Liver (tissue), 8 donors: ENCODE measurements at regions not wholly inside any gene's neighbourhood (a gene's known extent, or its start where the extent isn't known, plus 50 kb on each side); places are given as distances from the start of the nearest gene placed in this dataset.

Source experiments
- DNase-seq: peaks from one replicate; pipeline ENCODE4 v3.0.0-alpha.2; 2017; ENCODE audit warnings: low spot score
- H3K27ac ChIP-seq, 2 donors: one replicate each; pipeline ENCODE4 v1.7.0; 2013; ENCODE audit warnings: inconsistent platforms in 2 of 2, low read length in 2 of 2, control low read depth in 1 of 2, low read depth in 1 of 2, mild to moderate bottlenecking in 1 of 2
- H3K27me3 ChIP-seq, 4 donors: one replicate each; pipeline versions ENCODE4 v1.6.1 to v1.7.0; 2013; ENCODE audit warnings: low read length in 3 of 4, inconsistent platforms in 1 of 4, mild to moderate bottlenecking in 1 of 4, moderate library complexity in 1 of 4; ENCODE audit not compliant: control insufficient read depth in 4 of 4, insufficient read depth in 4 of 4
- H3K36me3 ChIP-seq, 4 donors: one replicate each; pipeline versions ENCODE4 v1.6.1 to v1.7.0; 2013; ENCODE audit warnings: low read length in 3 of 4, mild to moderate bottlenecking in 3 of 4, low read depth in 1 of 4, moderate library complexity in 1 of 4; ENCODE audit not compliant: control insufficient read depth in 4 of 4, insufficient read depth in 3 of 4
- H3K4me1 ChIP-seq, 4 donors: one replicate each; pipeline versions ENCODE4 v1.6.1 to v1.7.0; 2013; ENCODE audit warnings: low read length in 3 of 4, mild to moderate bottlenecking in 3 of 4, moderate library complexity in 1 of 4; ENCODE audit not compliant: control insufficient read depth in 4 of 4, insufficient read depth in 4 of 4
- H3K4me3 ChIP-seq, 3 donors: one replicate each; pipeline versions ENCODE4 v1.6.1 to v1.7.0; 2013; ENCODE audit warnings: low read length in 3 of 3, control low read depth in 1 of 3, low read depth in 1 of 3, mild to moderate bottlenecking in 1 of 3
- H3K9ac ChIP-seq, 2 donors: one replicate each; pipeline ENCODE4 v1.7.0; 2013; ENCODE audit warnings: low read length in 2 of 2, mild to moderate bottlenecking in 2 of 2, moderate library complexity in 2 of 2, control low read depth in 1 of 2, low read depth in 1 of 2
- H3K9me3 ChIP-seq, 4 donors: one replicate each; pipeline versions ENCODE4 v1.6.1 to v1.7.0; 2013; ENCODE audit warnings: low read length in 3 of 4; ENCODE audit not compliant: control insufficient read depth in 4 of 4
- EGR1 ChIP-seq, 2 donors: IDR thresholded peaks; 2 replicates each; pipeline ENCODE4 v1.6.1; 2016 to 2018; ENCODE audit warnings: antibody characterized with exemption in 2 of 2, low read depth in 2 of 2
- FOXA2 ChIP-seq: IDR thresholded peaks from 2 replicates; pipeline ENCODE4 v1.6.1; 2016; ENCODE audit warnings: antibody characterized with exemption
- GABPA ChIP-seq, 2 donors: IDR thresholded peaks in 1 of 2; conservative IDR thresholded peaks in 1 of 2; 2 replicates each; pipeline ENCODE4 v1.6.1; 2016; ENCODE audit warnings: antibody characterized with exemption in 2 of 2, mild to moderate bottlenecking in 1 of 2, moderate library complexity in 1 of 2
- HNF4A ChIP-seq, 2 donors: conservative IDR thresholded peaks; 2 replicates each; pipeline ENCODE4 v1.6.1; 2016; ENCODE audit warnings: antibody characterized with exemption in 2 of 2, mild to moderate bottlenecking in 2 of 2
- HNF4G ChIP-seq: IDR thresholded peaks from 2 replicates; pipeline ENCODE4 v1.6.1; 2016; ENCODE audit warnings: antibody characterized with exemption
- JUND ChIP-seq, 2 donors: IDR thresholded peaks; 2 replicates each; pipeline ENCODE4 v1.6.1; 2016; ENCODE audit warnings: antibody characterized with exemption in 2 of 2
- RAD21 ChIP-seq, 2 donors: IDR thresholded peaks; 2 replicates each; pipeline ENCODE4 v1.6.1; 2016; ENCODE audit warnings: antibody characterized with exemption in 2 of 2, mild to moderate bottlenecking in 2 of 2
- SP1 ChIP-seq: IDR thresholded peaks from 2 replicates; pipeline ENCODE4 v1.6.1; 2018; ENCODE audit warnings: antibody characterized with exemption, mild to moderate bottlenecking
- TAF1 ChIP-seq: conservative IDR thresholded peaks from 2 replicates; pipeline ENCODE4 v1.6.1; 2016; ENCODE audit warnings: antibody characterized with exemption, mild to moderate bottlenecking
- WGBS: extraction: QIAGEN DNeasy Blood & Tissue Kit; methylation state at CpG from one replicate; pipeline ENCODE4 v1.1.7; 2013; 5-methylcytosine and 5-hydroxymethylcytosine counted together
- TF ChIP-seq, protein P1 (sequence below): fragments of 150-350 bp; IDR thresholded peaks from 2 replicates; pipeline ENCODE4 v1.5.1; 2017; ENCODE audit warnings: improper control_type of control experiment, low read depth, low read length; ENCODE audit not compliant: missing input control
- TF ChIP-seq, protein P2 (sequence below): IDR thresholded peaks from 2 replicates; pipeline ENCODE4 v1.6.1; 2016; ENCODE audit warnings: antibody characterized with exemption, mild to moderate bottlenecking
- TF ChIP-seq, protein P3 (sequence below): IDR thresholded peaks from 2 replicates; pipeline ENCODE4 v1.6.1; 2016; ENCODE audit warnings: antibody characterized with exemption
- donor health status: healthy.
- donor health status: healthy.
- donor health status: healthy.
- donor health status: healthy.
- donor health status: healthy.

- Histone ChIP-seq H3K27me3 (peaks cover 0 to 7% (median 3%) of the 10 kb centered on the region in 4 donors), H3K4me3 (no peak overlapping the region)
Measured at GRCh38 chr1:2948001-2948750, 73.1 kb upstream of the ACTRT2 start.

GRCh38 chr1:2948751-2949680 is 72.3 kb upstream of the ACTRT2 start:
- Histone ChIP-seq H3K9ac (no peak overlapping the region), H3K9me3 (peaks cover 0 to 2% (median under 1%) of the 10 kb centered on the region in 4 donors), H3K27me3 (peaks cover 0 to 6% (median 3%) of the 10 kb centered on the region in 4 donors), H3K36me3 (no peaks in the 10 kb centered on the region), H3K27ac (no peak overlapping the region), H3K4me1 (no peaks in the 10 kb centered on the region), H3K4me3 (no peak overlapping the region)
- 85% methylated on average over 26 of the region's 31 CpGs for WGBS
- no peak for DNase-seq
- TF ChIP-seq JUND (IDR thresholded peaks at IDR 0.05) (no peak), SP1 (no peak), RAD21 (IDR thresholded peaks at IDR 0.05) (no peak), GABPA (IDR thresholded peaks at IDR 0.05 in 1 of 2, conservative IDR thresholded peaks at IDR 0.05 in 1 of 2) (no peak), HNF4G (no peak)
- TF ChIP-seq, protein P1, sequence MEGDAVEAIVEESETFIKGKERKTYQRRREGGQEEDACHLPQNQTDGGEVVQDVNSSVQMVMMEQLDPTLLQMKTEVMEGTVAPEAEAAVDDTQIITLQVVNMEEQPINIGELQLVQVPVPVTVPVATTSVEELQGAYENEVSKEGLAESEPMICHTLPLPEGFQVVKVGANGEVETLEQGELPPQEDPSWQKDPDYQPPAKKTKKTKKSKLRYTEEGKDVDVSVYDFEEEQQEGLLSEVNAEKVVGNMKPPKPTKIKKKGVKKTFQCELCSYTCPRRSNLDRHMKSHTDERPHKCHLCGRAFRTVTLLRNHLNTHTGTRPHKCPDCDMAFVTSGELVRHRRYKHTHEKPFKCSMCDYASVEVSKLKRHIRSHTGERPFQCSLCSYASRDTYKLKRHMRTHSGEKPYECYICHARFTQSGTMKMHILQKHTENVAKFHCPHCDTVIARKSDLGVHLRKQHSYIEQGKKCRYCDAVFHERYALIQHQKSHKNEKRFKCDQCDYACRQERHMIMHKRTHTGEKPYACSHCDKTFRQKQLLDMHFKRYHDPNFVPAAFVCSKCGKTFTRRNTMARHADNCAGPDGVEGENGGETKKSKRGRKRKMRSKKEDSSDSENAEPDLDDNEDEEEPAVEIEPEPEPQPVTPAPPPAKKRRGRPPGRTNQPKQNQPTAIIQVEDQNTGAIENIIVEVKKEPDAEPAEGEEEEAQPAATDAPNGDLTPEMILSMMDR = no peak
- TF ChIP-seq, protein P2, sequence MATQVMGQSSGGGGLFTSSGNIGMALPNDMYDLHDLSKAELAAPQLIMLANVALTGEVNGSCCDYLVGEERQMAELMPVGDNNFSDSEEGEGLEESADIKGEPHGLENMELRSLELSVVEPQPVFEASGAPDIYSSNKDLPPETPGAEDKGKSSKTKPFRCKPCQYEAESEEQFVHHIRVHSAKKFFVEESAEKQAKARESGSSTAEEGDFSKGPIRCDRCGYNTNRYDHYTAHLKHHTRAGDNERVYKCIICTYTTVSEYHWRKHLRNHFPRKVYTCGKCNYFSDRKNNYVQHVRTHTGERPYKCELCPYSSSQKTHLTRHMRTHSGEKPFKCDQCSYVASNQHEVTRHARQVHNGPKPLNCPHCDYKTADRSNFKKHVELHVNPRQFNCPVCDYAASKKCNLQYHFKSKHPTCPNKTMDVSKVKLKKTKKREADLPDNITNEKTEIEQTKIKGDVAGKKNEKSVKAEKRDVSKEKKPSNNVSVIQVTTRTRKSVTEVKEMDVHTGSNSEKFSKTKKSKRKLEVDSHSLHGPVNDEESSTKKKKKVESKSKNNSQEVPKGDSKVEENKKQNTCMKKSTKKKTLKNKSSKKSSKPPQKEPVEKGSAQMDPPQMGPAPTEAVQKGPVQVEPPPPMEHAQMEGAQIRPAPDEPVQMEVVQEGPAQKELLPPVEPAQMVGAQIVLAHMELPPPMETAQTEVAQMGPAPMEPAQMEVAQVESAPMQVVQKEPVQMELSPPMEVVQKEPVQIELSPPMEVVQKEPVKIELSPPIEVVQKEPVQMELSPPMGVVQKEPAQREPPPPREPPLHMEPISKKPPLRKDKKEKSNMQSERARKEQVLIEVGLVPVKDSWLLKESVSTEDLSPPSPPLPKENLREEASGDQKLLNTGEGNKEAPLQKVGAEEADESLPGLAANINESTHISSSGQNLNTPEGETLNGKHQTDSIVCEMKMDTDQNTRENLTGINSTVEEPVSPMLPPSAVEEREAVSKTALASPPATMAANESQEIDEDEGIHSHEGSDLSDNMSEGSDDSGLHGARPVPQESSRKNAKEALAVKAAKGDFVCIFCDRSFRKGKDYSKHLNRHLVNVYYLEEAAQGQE = no peak
- TF ChIP-seq, protein P3, sequence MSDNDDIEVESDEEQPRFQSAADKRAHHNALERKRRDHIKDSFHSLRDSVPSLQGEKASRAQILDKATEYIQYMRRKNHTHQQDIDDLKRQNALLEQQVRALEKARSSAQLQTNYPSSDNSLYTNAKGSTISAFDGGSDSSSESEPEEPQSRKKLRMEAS = no peak

More at GRCh38 chr1:2948001-2948750, 73.1 kb upstream of the ACTRT2 start:
- no peak for TF ChIP-seq JUND (IDR thresholded peaks at IDR 0.05)
- no peak for TF ChIP-seq HNF4G
- TF ChIP-seq, protein P2 = no peak
- TF ChIP-seq, protein P1 = no peak
- no peak for TF ChIP-seq HNF4A (conservative IDR thresholded peaks at IDR 0.05)
- no peak for TF ChIP-seq EGR1 (IDR thresholded peaks at IDR 0.05; ENCODE audit: low read depth in 2 of 2)
- no peak for TF ChIP-seq FOXA2
- TF ChIP-seq GABPA (IDR thresholded peaks at IDR 0.05 in 1 of 2, conservative IDR thresholded peaks at IDR 0.05 in 1 of 2) = no peak
- TF ChIP-seq TAF1 = no peak
- Histone ChIP-seq H3K27ac (no peak overlapping the region), H3K9me3 (no peaks in the 10 kb centered on the region), H3K4me1 (no peaks in the 10 kb centered on the region), H3K9ac (no peak overlapping the region), H3K36me3 (no peaks in the 10 kb centered on the region)
- 82% methylated on average over 20 of the region's 20 CpGs for WGBS
- no peak for DNase-seq
